ENCODE measurements at regions not wholly inside any gene's neighbourhood (a gene's known extent, or its start where the extent isn't known, plus 50 kb on each side); places are given as distances from the start of the nearest gene placed in this dataset.
A peak's percentile ranks its signal among the peaks of the same experiment; 100 is the strongest.

DNA sequence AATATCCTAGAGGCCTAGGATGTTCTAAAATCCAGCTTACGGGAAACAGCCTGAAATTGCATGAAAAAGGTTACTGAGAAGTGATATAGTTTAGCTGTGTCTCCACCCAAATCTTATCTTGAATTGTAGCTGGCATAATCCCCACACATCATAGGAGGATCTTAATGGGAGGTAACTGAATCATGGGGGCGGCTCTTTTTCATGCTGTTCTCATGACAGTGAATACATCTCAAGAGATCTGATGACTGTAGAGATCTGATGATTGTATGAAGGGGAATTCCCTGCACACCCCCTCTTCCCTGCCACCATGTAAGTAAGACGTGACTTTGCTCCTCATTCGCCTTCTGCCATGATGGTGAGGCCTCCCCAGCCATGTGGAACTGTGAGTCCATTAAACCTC, 385.6 kb upstream of the ID2 start:
- Histone ChIP-seq H3K27me3 (no peaks in the 10 kb centered on the region), H3K36me3 (no peaks in the 10 kb centered on the region), H3K4me3 (no peak overlapping the region), H3K4me1 (ENCODE audit: low read depth) (no peaks in the 10 kb centered on the region), H3K9me3 (ENCODE audit: low read depth) (no peaks in the 10 kb centered on the region), H3K27ac (no peak overlapping the region)
- no peak for DNase-seq (ENCODE audit: low read depth in 1 of 2, low spot score in 1 of 2)
- no peak for TF ChIP-seq CTCF (IDR thresholded peaks at IDR 0.05; ENCODE audit: low read depth, low read length)

DNA sequence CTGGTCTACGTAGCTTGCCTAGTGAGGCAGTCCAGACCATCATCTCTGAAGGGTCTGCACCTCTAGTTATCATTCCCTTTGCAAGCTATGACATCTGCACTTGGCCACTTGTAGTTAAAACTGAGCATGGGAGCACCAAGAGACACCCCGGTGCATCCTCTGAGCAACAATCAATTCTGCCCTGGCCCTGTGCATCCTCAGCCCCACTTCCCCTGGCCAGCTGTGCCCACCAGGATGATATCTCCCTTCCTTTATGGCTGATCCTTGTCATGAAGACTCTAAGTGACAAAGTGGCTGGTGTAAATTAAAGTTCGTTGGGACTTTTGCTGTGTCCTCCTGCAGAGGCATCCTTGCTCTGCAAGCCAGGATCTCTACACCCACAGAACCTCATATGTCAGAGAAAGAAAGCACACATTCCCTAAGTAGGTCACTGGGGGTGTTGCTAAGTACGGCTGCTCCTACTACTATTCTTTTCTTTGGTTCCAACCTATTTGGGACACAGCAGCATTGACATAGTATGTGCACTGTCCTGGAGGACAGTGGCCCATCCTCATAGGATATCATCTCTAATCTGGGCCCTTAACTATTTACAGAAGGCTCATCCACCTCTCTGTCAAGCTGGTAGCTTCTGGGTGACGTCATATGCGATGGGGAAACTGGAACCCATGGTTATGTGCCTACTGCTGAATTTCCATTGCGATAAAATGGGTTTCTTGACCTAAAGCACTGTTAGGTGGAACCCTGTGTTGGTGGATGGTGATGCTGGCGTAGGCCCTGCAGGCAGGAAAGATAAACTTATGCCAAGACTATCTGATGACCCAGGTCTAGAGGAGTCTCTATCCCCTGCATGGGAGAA, 384.3 kb upstream of the ID2 start:
- DNase-seq (ENCODE audit: low read depth in 1 of 2, low spot score in 1 of 2): no peak
- Histone ChIP-seq H3K9me3 (ENCODE audit: low read depth) (no peaks in the 10 kb centered on the region), H3K4me1 (ENCODE audit: low read depth) (no peaks in the 10 kb centered on the region), H3K4me3 (no peak overlapping the region), H3K27me3 (no peaks in the 10 kb centered on the region), H3K36me3 (no peaks in the 10 kb centered on the region), H3K27ac (no peak overlapping the region)
- TF ChIP-seq CTCF (IDR thresholded peaks at IDR 0.05; ENCODE audit: low read depth, low read length): no peak

DNA sequence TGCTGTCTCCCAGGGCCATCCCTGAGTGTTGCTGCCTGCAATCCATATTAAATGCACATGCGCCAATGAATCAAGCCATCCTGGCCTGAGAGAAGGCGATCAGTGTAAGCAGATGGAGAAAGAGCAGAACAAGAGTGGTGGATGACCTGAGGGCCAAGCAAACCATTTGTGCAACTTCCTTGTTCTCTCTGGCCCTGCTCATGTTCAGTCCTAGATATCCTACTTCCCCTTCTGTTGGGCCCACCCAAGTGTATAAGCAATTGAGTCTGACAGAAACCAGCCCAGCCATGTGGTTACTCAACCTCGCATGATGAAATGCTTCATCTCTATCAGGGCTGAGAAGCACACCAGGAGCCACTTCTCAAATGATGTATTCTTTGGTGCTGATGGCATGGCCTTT, 383.1 kb upstream of the ID2 start:
- TF ChIP-seq CTCF (IDR thresholded peaks at IDR 0.05; ENCODE audit: low read depth, low read length): no peak
- Histone ChIP-seq H3K27me3 (no peaks in the 10 kb centered on the region), H3K27ac (no peak overlapping the region), H3K36me3 (no peaks in the 10 kb centered on the region), H3K9me3 (ENCODE audit: low read depth) (no peaks in the 10 kb centered on the region), H3K4me1 (ENCODE audit: low read depth) (no peaks in the 10 kb centered on the region), H3K4me3 (no peak overlapping the region)
- DNase-seq (ENCODE audit: low read depth in 1 of 2, low spot score in 1 of 2): peak in 1 of 2 donors; percentile 41

- H3K4me3 ChIP-seq: no peak overlapping the region
- no peaks in the 10 kb centered on the region for H3K36me3 ChIP-seq
- H3K4me1 ChIP-seq (ENCODE audit: low read depth): no peaks in the 10 kb centered on the region
- DNase-seq (ENCODE audit: low read depth in 1 of 2, low spot score in 1 of 2): no peak
- no peaks in the 10 kb centered on the region for H3K9me3 ChIP-seq (ENCODE audit: low read depth)
- H3K27me3 ChIP-seq: no peaks in the 10 kb centered on the region
- no peak for TF ChIP-seq CTCF (IDR thresholded peaks at IDR 0.05; ENCODE audit: low read depth, low read length)
- no peak overlapping the region for H3K27ac ChIP-seq
These were observed 381.6 kb upstream of the ID2 start for GRCh38 chr2:8300216-8300615.

- Histone ChIP-seq H3K27ac (no peak overlapping the region), H3K4me1 (ENCODE audit: low read depth) (no peaks in the 10 kb centered on the region), H3K9me3 (ENCODE audit: low read depth) (no peaks in the 10 kb centered on the region), H3K27me3 (no peaks in the 10 kb centered on the region), H3K4me3 (no peak overlapping the region), H3K36me3 (no peaks in the 10 kb centered on the region)
- TF ChIP-seq CTCF (IDR thresholded peaks at IDR 0.05; ENCODE audit: low read depth, low read length): no peak
- no peak for DNase-seq (ENCODE audit: low read depth in 1 of 2, low spot score in 1 of 2)
These were observed 381.0 kb upstream of the ID2 start for GRCh38 chr2:8300905-8301304.
